GM12878 (cell line): ENCODE measurements at regions not wholly inside any gene's neighbourhood (a gene's known extent, or its start where the extent isn't known, plus 50 kb on each side); places are given as distances from the start of the nearest gene placed in this dataset.

Experiments used
- CEBPB ChIP-seq, 2 experiments: fragments of 150-350 bp in 1 of 2; IDR thresholded peaks; 2 replicates each; pipeline ENCODE4 v1.6.1; 2012 to 2014; ENCODE audit warnings: low read depth in 2 of 2, low read length in 2 of 2, borderline replicate concordance in 1 of 2, inconsistent platforms in 1 of 2
- CHD2 ChIP-seq: IDR thresholded peaks from 2 replicates; pipeline ENCODE4 v1.6.1; 2011; ENCODE audit warnings: low read depth, low read length, improper control_type of control experiment, borderline replicate concordance
- CTCF ChIP-seq, 3 experiments: IDR thresholded peaks in 2 of 3; conservative IDR thresholded peaks in 1 of 3; 2 replicates each; pipeline ENCODE4 v1.5.1; 2011; ENCODE audit warnings: low read depth in 3 of 3, low read length in 3 of 3, mild to moderate bottlenecking in 3 of 3, control low read depth in 2 of 3, moderate library complexity in 2 of 3, inconsistent platforms in 1 of 3, mixed read lengths in 1 of 3; ENCODE audit not compliant: control insufficient read depth in 2 of 3, insufficient read depth in 1 of 3; ENCODE audit errors: extremely low read depth in 1 of 3
- NBN ChIP-seq: fragments of 450-650 bp; IDR thresholded peaks from 2 replicates; pipeline ENCODE4 v1.6.1; 2016
- RAD21 ChIP-seq: IDR thresholded peaks from 2 replicates; pipeline ENCODE4 v1.6.1; 2011; ENCODE audit warnings: mild to moderate bottlenecking, low read depth, low read length, moderate library complexity; ENCODE audit not compliant: insufficient read depth
- SMC3 ChIP-seq: IDR thresholded peaks from 2 replicates; pipeline ENCODE4 v1.6.1; 2011; ENCODE audit warnings: low read length, improper control_type of control experiment, borderline replicate concordance
- TCF12 ChIP-seq: IDR thresholded peaks from 2 replicates; pipeline ENCODE4 v1.6.1; 2011; ENCODE audit warnings: low read depth, mild to moderate bottlenecking, low read length
- ZBTB11 ChIP-seq: fragments of 450-650 bp; formaldehyde crosslinking; IDR thresholded peaks from 2 replicates; pipeline ENCODE4 v1.5.0; 2022; ENCODE audit warnings: mild to moderate bottlenecking, missing genetic modification characterization

- no peak for TF ChIP-seq CHD2
- TF ChIP-seq NBN: no peak
- no peak for TF ChIP-seq SMC3
- no peak for TF ChIP-seq RAD21
- no peak for TF ChIP-seq CEBPB (IDR thresholded peaks at IDR 0.05; ENCODE audit: borderline replicate concordance in 1 of 2, low read depth in 2 of 2, low read length in 2 of 2)
- no peak for TF ChIP-seq CTCF (IDR thresholded peaks at IDR 0.05 in 2 of 3, conservative IDR thresholded peaks at IDR 0.05 in 1 of 3; ENCODE audit: control insufficient read depth in 2 of 3, extremely low read depth in 1 of 3, insufficient read depth in 1 of 3, low read depth in 3 of 3, low read length in 3 of 3)
- TF ChIP-seq TCF12: no peak
- no peak for TF ChIP-seq ZBTB11
These were observed 112.5 kb upstream of the PRSS1 start for GRCh38 chr7:142636751-142637150.
